ENCODE measurements at regions not wholly inside any gene's neighbourhood (a gene's known extent, or its start where the extent isn't known, plus 50 kb on each side); places are given as distances from the start of the nearest gene placed in this dataset.

- no peak for TF ChIP-seq CTCF (IDR thresholded peaks at IDR 0.05; ENCODE audit: low read depth, low read length)
- no peak overlapping the region for H3K4me3 ChIP-seq (replicated peaks in 1 of 2; ENCODE audit: low read depth in 2 of 2, low read length in 2 of 2)
- no peak for DNase-seq (ENCODE audit: low read depth in 2 of 2)
Measured at GRCh38 chr13:99702687-99703319, 201.5 kb downstream of the TM9SF2 start.

- no peak for DNase-seq (ENCODE audit: low read depth in 2 of 2)
- TF ChIP-seq CTCF (IDR thresholded peaks at IDR 0.05; ENCODE audit: low read depth, low read length), result no peak
- no peak overlapping the region for H3K4me3 ChIP-seq (replicated peaks in 1 of 2; ENCODE audit: low read depth in 2 of 2, low read length in 2 of 2)
Measured at GRCh38 chr13:99700468-99700867, 199.2 kb downstream of the TM9SF2 start.

GRCh38 chr13:99698816-99699099 lies 197.5 kb downstream of the TM9SF2 start:
- TF ChIP-seq CTCF (IDR thresholded peaks at IDR 0.05; ENCODE audit: low read depth, low read length), result no peak
- no peak overlapping the region for H3K4me3 ChIP-seq (replicated peaks in 1 of 2; ENCODE audit: low read depth in 2 of 2, low read length in 2 of 2)
- no peak for DNase-seq (ENCODE audit: low read depth in 2 of 2)

- no peak for DNase-seq (ENCODE audit: low read depth in 2 of 2)
- no peak overlapping the region for H3K4me3 ChIP-seq (replicated peaks in 1 of 2; ENCODE audit: low read depth in 2 of 2, low read length in 2 of 2)
- no peak for TF ChIP-seq CTCF (IDR thresholded peaks at IDR 0.05; ENCODE audit: low read depth, low read length)
Measured at GRCh38 chr13:99698010-99698815, 196.9 kb downstream of the TM9SF2 start.

- no peak for DNase-seq (ENCODE audit: low read depth in 2 of 2)
- no peak overlapping the region for H3K4me3 ChIP-seq (replicated peaks in 1 of 2; ENCODE audit: low read depth in 2 of 2, low read length in 2 of 2)
- no peak for TF ChIP-seq CTCF (IDR thresholded peaks at IDR 0.05; ENCODE audit: low read depth, low read length)
Measured at GRCh38 chr13:99695857-99696256, 194.6 kb downstream of the TM9SF2 start.

- no peak for DNase-seq (ENCODE audit: low read depth in 2 of 2)
- no peak overlapping the region for H3K4me3 ChIP-seq (replicated peaks in 1 of 2; ENCODE audit: low read depth in 2 of 2, low read length in 2 of 2)
- no peak for TF ChIP-seq CTCF (IDR thresholded peaks at IDR 0.05; ENCODE audit: low read depth, low read length)
Measured at GRCh38 chr13:99693852-99694611, 192.8 kb downstream of the TM9SF2 start.

All from cardiac fibroblast (primary cell).